GM18867 (cell line): ENCODE measurements at regions not wholly inside any gene's neighbourhood (a gene's known extent, or its start where the extent isn't known, plus 50 kb on each side); places are given as distances from the start of the nearest gene placed in this dataset.

ENCODE experiments used
- ATAC-seq: cut with Tn5 transposase; IDR thresholded peaks from one replicate; pipeline ENCODE4 v1.9.1; 2021; ENCODE audit warnings: mild to moderate bottlenecking, moderate library complexity; ENCODE audit not compliant: unreplicated experiment

GRCh38 chr20:39152742-39153141 is 190.6 kb downstream of the DHX35 start:
- no peak for ATAC-seq

DNA sequence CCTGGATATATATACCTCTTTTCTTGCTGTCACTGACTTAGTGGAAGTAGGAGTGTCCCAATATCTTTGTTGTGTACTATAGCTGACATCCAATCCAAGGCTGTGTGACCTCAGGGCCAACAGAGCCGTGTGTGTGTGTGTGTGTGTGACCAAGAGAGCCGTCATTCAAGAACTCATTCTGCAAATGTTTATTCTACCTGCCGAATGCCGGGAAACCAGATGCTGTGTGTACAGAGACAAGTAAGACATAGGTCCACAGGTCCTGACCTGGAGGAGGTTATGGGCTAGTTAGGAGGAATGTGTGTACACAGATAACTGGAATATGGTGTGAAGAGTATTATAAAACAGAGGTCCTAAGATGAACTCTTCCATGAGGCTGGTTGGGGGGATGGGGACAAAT is 190.0 kb downstream of the DHX35 start:
- no peak for ATAC-seq

DNA sequence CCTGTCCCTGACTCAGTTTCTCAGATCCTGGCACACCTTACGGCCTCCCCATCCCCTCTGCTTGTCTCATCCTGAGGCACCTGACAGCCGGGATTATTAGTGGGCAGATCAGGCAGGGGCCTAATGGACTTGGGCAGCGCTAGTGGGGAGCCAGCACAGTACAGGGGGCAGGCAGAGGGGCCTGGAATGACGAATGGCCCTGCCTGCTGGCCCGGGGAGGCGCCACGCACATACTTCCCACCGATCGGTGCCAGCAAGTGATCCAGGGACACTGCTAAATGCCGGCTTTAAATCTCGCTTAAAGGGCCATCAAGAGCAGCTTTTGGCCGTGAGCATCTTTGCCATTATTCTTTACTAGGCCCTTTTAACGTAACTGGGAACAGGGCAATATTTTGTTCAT is 188.4 kb downstream of the DHX35 start:
- no peak for ATAC-seq

GRCh38 chr20:39146394-39146793 is 184.2 kb downstream of the DHX35 start:
- ATAC-seq = no peak

- no peak for ATAC-seq
Measured at GRCh38 chr20:39145921-39146320, 183.8 kb downstream of the DHX35 start.

DNA sequence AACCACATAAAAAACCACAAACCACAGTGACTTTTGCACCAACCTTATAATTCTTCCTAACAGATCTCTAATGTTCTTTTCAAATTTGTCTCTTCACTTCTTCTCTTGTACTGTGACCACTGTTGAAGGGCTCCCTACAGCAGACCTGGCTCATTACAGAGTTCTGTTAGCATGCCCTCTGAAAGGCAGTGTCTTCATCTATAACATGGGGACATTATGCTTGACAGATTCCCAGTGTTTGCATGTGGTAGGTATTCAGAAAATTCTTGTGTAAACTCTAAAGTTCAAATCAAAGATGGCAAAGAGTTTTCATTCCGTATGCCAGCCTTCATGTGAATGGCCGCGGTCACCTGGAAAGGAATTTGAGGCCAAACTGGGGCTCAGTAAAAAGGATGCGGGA is 182.6 kb downstream of the DHX35 start:
- ATAC-seq = no peak

DNA sequence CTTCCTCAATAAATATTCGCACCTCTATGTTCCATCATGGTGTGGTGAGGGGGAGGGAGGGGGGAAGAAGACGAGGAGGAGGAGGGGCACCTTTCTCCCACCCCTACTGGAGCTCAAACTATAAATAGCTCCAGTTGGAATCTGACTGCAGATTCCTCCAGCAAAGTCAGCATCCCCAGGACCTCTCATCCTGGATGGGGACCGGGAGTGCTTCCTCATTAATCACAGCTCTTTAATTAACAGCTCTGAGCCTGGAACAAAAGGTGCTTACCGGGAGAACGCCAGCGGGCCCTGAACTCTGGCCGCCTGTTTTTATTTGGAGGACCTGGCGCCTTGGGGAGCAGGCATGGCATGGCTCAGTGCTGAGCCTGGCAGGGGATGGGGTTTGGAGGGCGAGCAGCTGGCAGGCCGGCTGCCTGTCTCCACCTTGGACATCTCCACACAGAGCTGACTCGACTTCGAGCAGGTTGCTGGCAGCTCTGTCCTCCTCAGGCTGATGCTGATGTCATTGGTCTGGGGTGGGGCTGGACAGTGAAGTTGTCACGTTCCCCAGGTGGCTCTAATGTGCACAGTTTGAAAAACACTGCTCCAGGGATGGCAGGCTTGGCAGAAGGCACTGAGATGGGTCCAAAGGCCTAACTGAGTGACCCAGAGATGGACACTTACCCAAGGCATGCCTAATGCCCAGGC is 180.4 kb downstream of the DHX35 start:
- ATAC-seq = no peak

- ATAC-seq = no peak
Measured at GRCh38 chr20:39137299-39137698, 175.2 kb downstream of the DHX35 start.

DNA sequence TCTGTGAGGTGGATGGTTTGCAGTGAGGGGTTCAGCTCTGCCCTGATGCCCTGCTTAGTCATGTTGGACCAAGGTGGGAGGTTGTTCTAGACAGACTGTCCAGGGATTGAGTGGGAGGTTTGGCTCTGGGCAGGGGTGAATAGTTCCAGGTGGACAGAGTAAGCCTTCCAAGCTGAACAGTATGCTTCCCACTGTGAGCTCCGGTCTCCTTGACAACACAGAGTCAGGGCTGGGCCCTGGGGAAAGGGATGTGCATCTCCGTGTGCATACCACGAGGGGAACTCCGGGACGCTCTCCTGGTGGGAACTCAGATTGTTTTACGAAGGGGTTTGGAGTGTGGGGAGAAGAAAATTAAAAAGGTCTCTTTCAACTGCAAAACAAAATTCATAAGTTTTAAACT is 174.7 kb downstream of the DHX35 start:
- ATAC-seq = no peak

- ATAC-seq = no peak
Measured at GRCh38 chr20:39135885-39136544, 173.9 kb downstream of the DHX35 start.

DNA sequence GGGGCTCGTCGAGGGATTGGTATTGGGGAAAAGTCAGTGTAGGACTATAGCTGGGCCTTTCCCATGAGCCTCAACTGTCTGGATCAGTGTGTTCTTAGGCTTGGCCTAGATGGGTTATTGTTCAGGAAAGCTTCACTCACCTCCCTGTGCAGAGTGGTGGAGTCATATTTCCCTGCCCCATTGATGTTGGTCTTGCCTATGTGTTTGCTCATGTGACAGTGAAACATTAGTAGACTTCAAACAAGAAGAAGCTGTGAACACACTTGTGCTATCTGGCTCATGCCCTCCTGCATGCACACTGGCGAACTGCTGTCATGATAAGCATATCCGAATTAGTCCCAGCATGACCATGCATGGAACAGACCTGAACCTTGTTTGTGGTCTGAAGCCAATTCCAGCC is 171.1 kb downstream of the DHX35 start:
- ATAC-seq = no peak

GRCh38 chr20:39132511-39132910 is 170.4 kb downstream of the DHX35 start:
- ATAC-seq = no peak

GRCh38 chr20:39132093-39132492 is 169.9 kb downstream of the DHX35 start:
- no peak for ATAC-seq

- ATAC-seq = no peak
Measured at GRCh38 chr20:39130627-39131026, 168.5 kb downstream of the DHX35 start.

- no peak for ATAC-seq
Measured at GRCh38 chr20:39129523-39129922, 167.4 kb downstream of the DHX35 start.

DNA sequence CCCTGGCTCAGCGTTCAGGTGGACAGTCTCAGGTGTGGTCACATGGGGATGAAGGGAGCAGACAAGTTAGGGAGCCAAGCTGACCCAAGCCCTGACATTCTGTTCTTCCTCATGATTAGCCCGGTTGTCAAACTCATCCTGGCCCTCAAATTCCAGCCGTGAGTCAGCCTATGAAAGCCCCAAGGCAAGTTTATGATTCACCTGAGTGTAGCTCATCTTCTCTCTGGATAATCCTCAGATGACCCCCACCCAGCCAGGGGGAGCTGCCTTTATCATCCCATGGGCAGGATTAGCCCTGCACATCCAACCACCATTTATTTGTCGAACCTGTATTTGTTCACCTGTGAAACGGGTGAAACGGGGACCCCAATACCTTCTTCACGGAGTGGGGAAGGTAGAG is 161.9 kb downstream of the DHX35 start:
- no peak for ATAC-seq

DNA sequence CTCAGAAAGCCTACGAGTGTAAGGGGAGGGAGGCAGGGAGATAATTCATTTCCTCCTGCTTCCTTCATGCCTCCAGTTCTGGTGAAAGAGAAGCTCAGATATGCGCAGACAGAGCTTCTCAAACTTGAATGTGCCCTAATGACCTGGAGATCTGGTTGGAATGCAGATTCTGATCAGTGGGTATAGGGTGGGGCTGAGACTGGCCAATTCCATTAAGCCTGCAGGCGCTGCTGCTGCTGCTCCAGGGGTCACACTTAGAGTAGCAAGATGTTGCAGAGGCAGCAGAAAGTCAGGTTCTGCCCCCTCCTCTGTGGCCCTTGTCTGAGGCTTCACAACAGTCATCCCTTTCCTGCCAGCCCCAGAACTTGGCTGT is 161.0 kb downstream of the DHX35 start:
- no peak for ATAC-seq

DNA sequence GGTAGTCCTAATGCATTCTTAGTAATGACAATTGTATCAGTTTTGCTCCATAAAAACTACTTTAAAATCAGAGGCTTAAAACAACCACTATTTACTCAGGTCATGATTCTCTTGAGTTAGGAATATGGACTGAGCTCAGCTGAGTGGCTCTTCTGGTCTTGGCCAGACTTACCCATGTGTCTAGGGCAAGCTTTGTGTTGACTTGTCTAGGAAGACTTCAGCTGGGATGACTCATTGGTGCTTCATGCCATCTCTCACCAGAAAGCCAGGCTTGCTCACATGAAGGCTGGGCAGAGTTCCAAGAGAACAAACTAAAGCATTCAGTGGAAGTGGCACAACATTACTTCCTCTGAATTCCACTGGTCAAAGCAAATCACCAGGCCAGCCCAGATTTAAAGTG is 155.3 kb downstream of the DHX35 start:
- ATAC-seq = no peak

DNA sequence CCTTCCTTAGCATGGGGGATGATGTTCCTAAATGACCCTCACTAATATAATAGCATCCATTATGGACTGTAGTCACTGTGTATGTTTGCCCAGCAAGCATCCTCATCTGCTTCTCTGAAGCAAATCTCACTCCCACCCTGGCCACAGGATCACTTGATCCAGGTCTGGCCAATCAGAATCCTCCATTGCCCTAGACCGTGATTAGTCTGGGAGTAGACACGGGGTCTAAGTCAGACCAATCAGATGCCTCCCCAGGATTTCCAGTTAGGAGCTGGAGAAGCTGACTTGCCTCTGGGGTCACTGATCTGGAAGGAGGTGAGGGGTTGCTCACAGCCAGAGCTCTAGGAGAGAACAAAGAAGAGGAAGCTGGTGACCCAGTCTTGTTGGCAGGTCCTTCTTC is 153.9 kb downstream of the DHX35 start:
- no peak for ATAC-seq

DNA sequence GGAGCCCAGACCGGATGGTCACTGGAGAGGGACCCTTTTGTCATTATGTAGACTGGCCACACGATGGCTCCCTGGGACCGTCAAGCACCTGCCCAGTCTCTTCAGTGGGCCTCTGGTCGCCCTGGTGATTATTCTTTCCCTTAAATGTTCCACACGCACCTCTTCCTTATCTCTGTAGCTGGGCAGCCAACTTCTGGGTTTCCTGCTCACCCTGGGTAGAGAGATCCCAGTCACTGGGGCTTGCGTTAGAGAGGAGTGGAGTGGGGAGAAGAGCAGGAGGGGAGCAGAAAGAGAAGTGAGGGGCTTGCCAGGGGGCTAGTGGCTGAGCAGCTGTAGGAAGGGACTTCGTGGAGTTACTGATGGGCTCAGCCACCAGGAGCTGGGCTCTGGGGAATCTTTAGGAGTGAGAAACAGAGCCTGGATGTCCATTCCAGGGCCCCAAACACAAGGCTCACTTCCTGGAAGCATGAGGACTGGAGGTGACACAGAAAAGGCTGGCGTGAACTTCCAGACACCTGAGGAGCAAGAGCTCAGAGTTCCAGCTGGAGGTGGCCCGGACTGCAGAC is 150.1 kb downstream of the DHX35 start:
- peak; percentile 60 for ATAC-seq

DNA sequence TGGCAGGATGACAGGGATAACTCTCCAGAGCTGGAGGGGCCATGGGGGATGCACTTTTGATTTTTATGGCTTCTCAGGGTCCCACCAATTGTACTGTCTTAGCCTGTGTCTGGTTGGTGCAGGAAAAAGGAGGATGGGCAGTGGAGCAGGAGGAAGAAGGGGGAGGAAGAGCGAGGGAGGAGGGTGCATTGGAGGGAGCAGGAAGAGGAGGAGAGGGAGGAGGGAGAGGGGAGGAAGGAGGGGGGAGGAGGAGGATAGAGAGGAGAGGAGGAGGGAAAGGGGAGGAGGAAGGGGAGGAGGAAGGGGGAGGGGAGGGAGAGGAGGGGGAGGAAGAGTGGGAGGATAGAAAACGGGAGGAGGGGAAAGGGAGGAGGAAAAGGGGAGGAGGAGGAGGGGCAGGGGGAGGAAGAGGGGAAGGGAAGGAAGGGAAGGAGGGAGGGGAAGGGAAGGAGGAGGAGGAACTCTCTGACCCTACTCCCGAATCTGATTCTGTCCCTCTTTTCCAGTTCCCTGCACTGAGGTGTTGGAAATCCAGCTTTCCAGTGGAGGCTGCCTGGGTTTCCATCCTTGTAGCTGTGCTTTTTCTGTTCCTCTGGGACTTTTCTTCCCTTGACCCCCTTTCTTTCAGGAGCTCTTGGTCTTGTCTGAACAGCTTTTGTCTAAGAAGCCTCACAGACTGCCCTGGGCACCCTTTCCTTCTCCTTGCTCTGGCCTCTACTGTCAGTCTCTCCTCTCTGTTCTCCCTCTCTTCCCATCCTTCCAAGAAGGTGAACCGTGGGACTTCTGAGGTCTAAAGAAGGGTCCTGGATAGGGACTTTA is 149.4 kb downstream of the DHX35 start:
- ATAC-seq = no peak

DNA sequence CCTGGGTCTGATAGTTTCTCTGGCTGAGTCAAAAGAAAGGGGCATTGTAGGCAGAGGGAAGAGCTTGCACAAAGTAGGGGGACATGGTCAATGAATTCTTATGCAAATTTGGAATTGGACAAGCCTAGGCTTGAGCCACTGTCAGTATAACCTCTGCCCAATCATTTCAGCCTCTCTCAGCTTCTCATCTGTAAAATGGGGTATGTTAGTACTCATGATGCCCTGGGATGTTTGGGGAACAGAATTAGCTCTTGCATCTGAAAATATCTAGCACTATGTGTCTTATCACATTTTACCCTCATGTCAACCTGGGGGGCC is 148.6 kb downstream of the DHX35 start:
- no peak for ATAC-seq
